ENCODE measurements at regions not wholly inside any gene's neighbourhood (a gene's known extent, or its start where the extent isn't known, plus 50 kb on each side); places are given as distances from the start of the nearest gene placed in this dataset.

GRCh38 chr4:42747971-42748370 lies 91.1 kb upstream of the ATP8A1 start:
- no peaks in the 10 kb centered on the region for H3K27me3 Mint-ChIP-seq
- no peaks in the 10 kb centered on the region for H3K9me3 Mint-ChIP-seq
- no peaks in the 10 kb centered on the region for H3K36me3 Mint-ChIP-seq
- H3K4me3 Mint-ChIP-seq = no peak overlapping the region
- TF ChIP-seq CTCF (conservative IDR thresholded peaks at IDR 0.05) = no peak
- H3K27ac Mint-ChIP-seq = no peak overlapping the region
- H3K4me1 Mint-ChIP-seq (ENCODE audit: unreplicated experiment) = no peaks in the 10 kb centered on the region
- DNase-seq (ENCODE audit: extremely low spot score, unreplicated experiment) = no peak

- TF ChIP-seq CTCF (conservative IDR thresholded peaks at IDR 0.05) = no peak
- no peak for DNase-seq (ENCODE audit: extremely low spot score, unreplicated experiment)
- Mint-ChIP-seq H3K9me3 (no peaks in the 10 kb centered on the region), H3K27ac (no peak overlapping the region), H3K36me3 (no peaks in the 10 kb centered on the region), H3K27me3 (no peaks in the 10 kb centered on the region), H3K4me3 (no peak overlapping the region), H3K4me1 (ENCODE audit: unreplicated experiment) (no peaks in the 10 kb centered on the region)
Observed at GRCh38 chr4:42736527-42737195, 79.8 kb upstream of the ATP8A1 start.

GRCh38 chr4:42733380-42733779 lies 76.5 kb upstream of the ATP8A1 start:
- Mint-ChIP-seq H3K27ac (no peak overlapping the region), H3K36me3 (no peaks in the 10 kb centered on the region), H3K4me3 (no peak overlapping the region), H3K9me3 (no peaks in the 10 kb centered on the region), H3K27me3 (no peaks in the 10 kb centered on the region), H3K4me1 (ENCODE audit: unreplicated experiment) (no peaks in the 10 kb centered on the region)
- TF ChIP-seq CTCF (conservative IDR thresholded peaks at IDR 0.05) = no peak
- DNase-seq (ENCODE audit: extremely low spot score, unreplicated experiment) = no peak

GRCh38 chr4:42732776-42733175 lies 75.9 kb upstream of the ATP8A1 start:
- Mint-ChIP-seq H3K4me1 (ENCODE audit: unreplicated experiment) (no peaks in the 10 kb centered on the region), H3K4me3 (no peak overlapping the region), H3K27ac (no peak overlapping the region), H3K27me3 (no peaks in the 10 kb centered on the region), H3K9me3 (no peaks in the 10 kb centered on the region), H3K36me3 (no peaks in the 10 kb centered on the region)
- TF ChIP-seq CTCF (conservative IDR thresholded peaks at IDR 0.05) = no peak
- DNase-seq (ENCODE audit: extremely low spot score, unreplicated experiment) = no peak

- TF ChIP-seq CTCF (conservative IDR thresholded peaks at IDR 0.05) = no peak
- Mint-ChIP-seq H3K4me1 (ENCODE audit: unreplicated experiment) (no peaks in the 10 kb centered on the region), H3K9me3 (no peaks in the 10 kb centered on the region), H3K36me3 (no peaks in the 10 kb centered on the region), H3K4me3 (no peak overlapping the region), H3K27ac (no peak overlapping the region), H3K27me3 (no peaks in the 10 kb centered on the region)
- DNase-seq (ENCODE audit: extremely low spot score, unreplicated experiment) = no peak
Observed at GRCh38 chr4:42729505-42730237, 72.8 kb upstream of the ATP8A1 start.

All from type B pancreatic cell (in vitro differentiated cells).